GM04503 (cell line): ENCODE measurements at regions not wholly inside any gene's neighbourhood (a gene's known extent, or its start where the extent isn't known, plus 50 kb on each side); places are given as distances from the start of the nearest gene placed in this dataset.
"Not testable (repeated sequence)": the region's sequence is repeated elsewhere in the genome, so short reads cannot be mapped to it uniquely, and the experiment has no call there.

ENCODE experiments used
- DNase-seq: peaks from one replicate; pipeline ENCODE4 v3.0.0-alpha.2; 2012; ENCODE audit warnings: low read depth

DNA sequence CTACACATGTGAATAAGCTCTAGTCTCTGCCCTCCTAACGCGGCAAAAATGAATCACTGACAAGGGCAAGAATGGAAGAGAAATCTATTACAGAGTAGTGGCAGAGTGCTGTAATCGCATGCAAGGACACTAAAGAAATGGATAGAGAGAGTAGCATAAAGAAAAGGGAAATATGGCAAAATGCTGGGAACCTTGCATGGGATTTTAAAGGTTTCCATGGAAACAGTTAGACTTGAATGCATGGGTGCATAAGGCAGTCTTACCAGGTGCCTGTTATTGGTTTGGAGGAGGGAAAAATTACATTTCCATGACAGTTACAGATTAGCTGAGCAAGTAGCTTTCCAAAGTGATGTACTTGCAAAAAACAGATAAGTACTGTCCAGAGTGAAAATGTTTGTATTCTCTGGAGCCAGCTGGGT is 233.4 kb downstream of the PTN start:
- no peak for DNase-seq

- DNase-seq: not testable (repeated sequence)
Measured at GRCh38 chr7:137107802-137108201, 235.7 kb downstream of the PTN start.

- DNase-seq: not testable (repeated sequence)
Measured at GRCh38 chr7:137103526-137103925, 235.1 kb downstream of the CHRM2 start.

GRCh38 chr7:137097111-137097510 is 228.7 kb downstream of the CHRM2 start:
- no peak for DNase-seq

DNA sequence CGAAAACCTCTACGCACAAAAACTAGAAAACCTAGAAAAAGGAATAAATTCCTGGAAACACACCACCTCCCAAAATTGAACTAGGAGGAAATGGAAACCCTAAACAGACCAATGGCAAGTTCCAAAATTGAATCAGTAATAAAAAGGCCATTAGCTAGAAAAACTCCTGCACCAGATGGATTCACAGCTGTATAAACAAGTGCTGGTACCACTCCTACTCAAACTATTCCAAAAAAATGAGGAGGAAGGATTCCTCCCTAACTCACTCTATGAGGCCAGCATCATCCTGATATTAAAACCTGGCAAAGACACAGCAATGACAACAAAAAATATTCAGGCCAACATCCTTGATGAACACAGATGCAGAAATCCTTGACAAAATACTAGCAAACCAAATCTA is 228.2 kb downstream of the CHRM2 start:
- DNase-seq: no peak

DNA sequence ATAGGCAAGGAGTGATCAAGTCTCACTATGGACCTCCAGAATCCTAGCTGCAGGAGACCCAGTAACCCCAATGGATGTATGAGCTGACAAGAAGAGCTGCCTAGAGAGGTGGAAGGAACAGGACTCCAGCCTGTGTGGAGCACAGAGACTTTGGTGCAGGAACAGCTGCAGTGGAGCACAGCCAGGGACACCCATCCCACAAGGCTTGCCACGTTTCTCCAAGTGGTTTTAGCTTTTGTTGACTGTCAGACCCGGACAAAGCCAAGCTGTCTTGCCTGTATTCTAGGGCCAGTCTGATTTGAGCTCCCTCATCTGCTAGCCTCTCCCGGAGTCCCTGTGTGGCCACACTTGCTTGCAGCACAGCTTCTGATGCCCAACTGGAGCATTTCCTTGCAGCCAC is 224.7 kb downstream of the CHRM2 start:
- DNase-seq: no peak

DNA sequence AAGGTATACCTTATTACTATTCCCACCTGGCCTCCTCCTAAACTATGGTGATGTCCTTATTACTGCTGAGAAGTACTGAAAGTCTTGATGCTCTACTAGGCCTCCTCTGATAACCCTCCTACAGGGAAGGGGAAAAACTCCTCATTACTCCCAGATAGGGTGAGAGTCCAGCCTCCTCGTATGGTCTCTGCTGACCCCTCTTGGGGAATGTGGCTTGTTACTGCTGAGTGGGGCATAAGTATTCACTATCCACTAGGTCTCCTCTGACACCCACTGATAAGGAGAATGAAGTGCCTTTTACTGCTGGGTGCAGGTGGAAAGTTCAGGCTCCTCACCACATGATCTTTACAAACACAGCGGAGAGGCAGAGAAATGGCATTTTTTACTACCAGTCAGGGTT is 222.9 kb downstream of the CHRM2 start:
- DNase-seq: no peak

GRCh38 chr7:137086896-137087295 is 218.4 kb downstream of the CHRM2 start:
- DNase-seq: no peak

GRCh38 chr7:137084607-137085380 is 216.3 kb downstream of the CHRM2 start:
- DNase-seq: no peak

GRCh38 chr7:137082391-137082790 is 213.9 kb downstream of the CHRM2 start:
- DNase-seq: no peak

GRCh38 chr7:137081321-137082093 is 213.1 kb downstream of the CHRM2 start:
- peak; percentile 95 for DNase-seq

DNA sequence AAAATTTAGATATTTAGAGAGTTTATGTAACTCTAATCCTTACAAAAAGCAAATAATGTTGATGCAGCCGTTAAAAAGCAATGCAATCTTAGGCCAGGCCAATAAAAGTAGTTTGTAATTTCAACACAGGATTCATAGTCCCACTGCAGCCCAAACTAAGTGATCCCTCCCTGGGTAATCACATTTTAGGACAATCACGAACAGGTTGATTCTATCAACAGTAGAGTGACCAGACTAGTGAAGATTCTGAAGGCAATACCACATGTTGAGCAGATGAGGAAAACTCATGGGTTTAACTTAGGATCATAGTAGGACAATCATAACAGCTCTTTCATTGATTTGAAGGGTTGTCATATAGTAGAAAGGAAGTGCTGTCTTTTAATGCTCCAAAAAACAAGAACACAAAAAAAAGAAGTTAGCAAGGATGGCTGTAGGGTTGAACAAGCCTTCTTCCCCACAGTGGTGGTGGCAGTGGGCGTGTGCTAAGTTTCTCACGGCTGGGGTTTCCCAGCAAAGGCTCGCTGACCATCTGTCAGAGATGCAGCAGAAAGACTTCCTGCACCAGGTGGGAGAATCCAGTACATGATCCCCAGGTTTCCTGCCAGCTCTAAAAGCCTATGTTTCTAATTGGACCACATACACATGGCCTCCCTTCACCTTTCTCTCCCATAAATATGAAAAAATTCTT is 212.2 kb downstream of the CHRM2 start:
- no peak for DNase-seq

DNA sequence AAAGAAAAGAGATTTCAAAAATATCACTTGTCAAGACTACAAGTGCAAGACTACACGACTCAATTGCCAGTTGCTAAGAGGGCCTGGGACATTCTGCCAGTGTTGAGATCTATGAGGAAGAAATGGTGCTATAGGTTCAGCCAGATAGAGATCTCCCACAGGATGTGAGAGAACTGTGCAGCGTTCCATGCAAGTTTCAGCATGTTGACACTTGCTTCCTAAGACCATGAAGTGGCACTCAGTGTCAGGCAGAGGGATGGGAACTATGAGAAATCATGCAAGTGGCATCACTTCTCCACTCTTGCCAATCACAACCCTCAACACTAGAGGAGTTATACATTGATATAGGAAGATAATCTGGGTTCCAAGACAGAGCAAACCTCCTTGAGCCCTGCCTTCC is 210.3 kb downstream of the CHRM2 start:
- DNase-seq: no peak

DNA sequence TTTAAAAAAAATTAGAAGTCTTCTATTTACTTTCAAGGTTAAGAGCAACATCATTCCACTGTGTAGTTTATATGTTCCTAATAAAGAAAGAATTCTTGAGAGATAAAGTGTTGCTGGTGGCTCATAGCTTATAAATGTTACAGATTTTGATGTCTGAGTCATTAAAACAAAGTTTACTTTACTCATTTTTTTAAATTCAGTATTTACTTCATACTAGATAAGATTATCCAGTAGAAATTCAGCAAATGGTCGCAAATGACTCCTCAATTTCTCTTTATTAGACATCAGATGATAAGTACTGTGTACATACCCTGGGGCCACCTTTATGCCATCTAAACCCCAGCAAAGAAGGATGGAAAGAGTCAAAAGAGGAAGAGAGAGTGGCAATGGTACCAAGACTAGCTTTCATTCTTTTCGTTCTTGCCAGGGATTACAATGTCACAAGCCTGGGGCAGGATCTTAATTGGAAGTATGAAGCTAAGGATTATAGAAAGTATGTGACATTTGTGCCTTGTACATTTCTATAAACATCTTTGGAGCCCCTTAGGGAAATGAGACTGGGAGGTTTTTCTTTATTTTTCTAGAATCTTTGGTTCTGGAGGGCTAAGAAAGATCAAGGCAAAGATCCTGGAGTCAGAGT is 206.1 kb downstream of the CHRM2 start:
- no peak for DNase-seq

- no peak for DNase-seq
Measured at GRCh38 chr7:137073571-137074325, 205.3 kb downstream of the CHRM2 start.
